ES-I3 (cell line): ENCODE measurements at regions not wholly inside any gene's neighbourhood (a gene's known extent, or its start where the extent isn't known, plus 50 kb on each side); places are given as distances from the start of the nearest gene placed in this dataset.
A peak's percentile ranks its signal among the peaks of the same experiment; 100 is the strongest.
"Not testable (repeated sequence)": the region's sequence is repeated elsewhere in the genome, so short reads cannot be mapped to it uniquely, and the experiment has no call there.

ENCODE experiments used
- H3K36me3 ChIP-seq: 2 replicates; pipeline ENCODE4 v1.6.1; 2013; ENCODE audit warnings: mild to moderate bottlenecking, low read length, control low read depth, moderate library complexity; ENCODE audit not compliant: insufficient read depth
- H3K4me1 ChIP-seq: 2 replicates; pipeline ENCODE4 v1.6.1; 2013; ENCODE audit warnings: mild to moderate bottlenecking, control low read depth, low read length; ENCODE audit not compliant: insufficient read depth
- H3K9ac ChIP-seq: 2 replicates; pipeline ENCODE4 v1.6.1; 2013; ENCODE audit warnings: low read depth, mild to moderate bottlenecking, low read length, moderate library complexity
- H3K9me3 ChIP-seq: 2 replicates; pipeline ENCODE4 v1.6.1; 2013; ENCODE audit warnings: mild to moderate bottlenecking, low read length, moderate library complexity; ENCODE audit not compliant: control insufficient read depth, insufficient read depth

DNA sequence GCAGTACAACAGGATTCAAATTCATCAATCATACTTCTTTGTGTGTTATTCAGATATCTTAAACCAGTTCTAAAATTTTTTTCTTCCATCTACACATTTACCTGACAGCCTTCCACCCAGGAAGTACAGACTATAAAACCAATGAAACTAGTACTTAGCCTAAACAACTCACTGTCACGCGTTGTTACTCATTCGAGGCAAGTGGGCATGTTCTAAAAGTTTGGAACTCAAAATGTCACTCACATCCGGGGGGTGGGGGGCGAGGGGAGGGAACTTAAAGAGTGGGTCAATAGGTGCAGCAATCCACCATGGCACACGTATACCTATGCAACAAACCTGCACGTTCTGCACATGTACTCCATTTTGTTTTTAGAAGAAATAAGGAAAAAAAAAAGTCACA, 90.4 kb upstream of the PLEKHM1 start:
- no peak overlapping the region for H3K9ac ChIP-seq
- no peaks in the 10 kb centered on the region for H3K9me3 ChIP-seq
- H3K36me3 ChIP-seq = peaks cover 4% of the 10 kb centered on the region; the same call in 1 of the 2 replicates
- peaks cover 25% of the 10 kb centered on the region for H3K4me1 ChIP-seq

- Histone ChIP-seq H3K4me1 (peaks cover 19% of the 10 kb centered on the region), H3K9ac (no peak overlapping the region), H3K9me3 (no peaks in the 10 kb centered on the region), H3K36me3 (peaks cover 4% of the 10 kb centered on the region; the same call in 1 of the 2 replicates)
Measured at GRCh38 chr17:45581860-45582259, 91.3 kb upstream of the PLEKHM1 start.

- Histone ChIP-seq H3K4me1 (peaks cover 9% of the 10 kb centered on the region), H3K9me3 (no peaks in the 10 kb centered on the region), H3K9ac (peak overlapping the region; percentile 100), H3K36me3 (peaks cover 4% of the 10 kb centered on the region; the same call in 1 of the 2 replicates)
Measured at GRCh38 chr17:45584092-45585036, 93.8 kb upstream of the PLEKHM1 start.

- H3K4me1 ChIP-seq, H3K36me3 ChIP-seq, H3K9me3 ChIP-seq: not testable (repeated sequence)
- peak overlapping the region; percentile 100; the same call in 1 of the 2 replicates for H3K9ac ChIP-seq
Measured at GRCh38 chr17:45585037-45585733, 94.7 kb upstream of the PLEKHM1 start.

GRCh38 chr17:45585794-45586650, 95.5 kb upstream of the PLEKHM1 start:
- not testable (repeated sequence) for H3K36me3 ChIP-seq, H3K4me1 ChIP-seq, H3K9me3 ChIP-seq
- H3K9ac ChIP-seq = peak overlapping the region; percentile 39; the same call in 1 of the 2 replicates

DNA sequence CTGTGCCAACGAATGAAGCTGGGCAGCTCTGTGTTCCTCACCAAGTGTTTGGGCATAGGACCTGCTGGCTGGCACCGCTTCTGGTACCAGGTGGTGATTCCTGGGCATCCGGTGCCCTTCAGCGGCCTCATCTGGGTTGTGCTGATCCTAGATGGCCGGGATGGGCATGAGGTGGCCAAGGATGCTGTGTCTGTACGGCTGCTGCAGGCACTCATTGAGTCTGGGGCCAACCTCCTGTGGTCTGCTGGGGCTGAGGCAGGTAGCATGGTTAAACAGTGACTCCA, 96.1 kb upstream of the PLEKHM1 start:
- H3K9ac ChIP-seq, H3K4me1 ChIP-seq, H3K9me3 ChIP-seq, H3K36me3 ChIP-seq: not testable (repeated sequence)

GRCh38 chr17:45592433-45592923, 102.0 kb upstream of the PLEKHM1 start:
- H3K4me1 ChIP-seq, H3K36me3 ChIP-seq, H3K9me3 ChIP-seq, H3K9ac ChIP-seq: not testable (repeated sequence)

DNA sequence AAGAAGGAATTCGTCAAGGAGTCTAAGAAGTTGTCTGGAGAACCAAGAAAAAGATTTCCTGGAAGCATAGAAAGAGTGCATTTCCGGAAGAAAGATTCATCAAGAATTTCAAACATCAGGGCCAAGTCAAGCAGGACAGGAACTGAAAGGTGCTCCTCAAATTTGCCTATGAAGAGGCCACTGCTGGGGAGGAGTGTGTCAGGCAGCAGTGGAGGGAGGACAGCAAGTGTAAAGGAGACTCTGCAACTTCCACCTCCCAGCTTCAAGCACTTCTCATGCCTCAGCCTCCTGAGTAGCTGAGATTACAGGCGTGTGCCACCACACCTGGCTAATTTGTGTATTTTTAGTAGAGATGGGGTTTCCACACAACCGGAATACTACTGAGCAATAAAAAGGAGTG, 105.8 kb upstream of the PLEKHM1 start:
- H3K9ac ChIP-seq, H3K36me3 ChIP-seq, H3K9me3 ChIP-seq, H3K4me1 ChIP-seq: not testable (repeated sequence)

- H3K4me1 ChIP-seq, H3K9me3 ChIP-seq, H3K36me3 ChIP-seq, H3K9ac ChIP-seq: not testable (repeated sequence)
Measured at GRCh38 chr17:45600052-45601012, 109.8 kb upstream of the PLEKHM1 start.

DNA sequence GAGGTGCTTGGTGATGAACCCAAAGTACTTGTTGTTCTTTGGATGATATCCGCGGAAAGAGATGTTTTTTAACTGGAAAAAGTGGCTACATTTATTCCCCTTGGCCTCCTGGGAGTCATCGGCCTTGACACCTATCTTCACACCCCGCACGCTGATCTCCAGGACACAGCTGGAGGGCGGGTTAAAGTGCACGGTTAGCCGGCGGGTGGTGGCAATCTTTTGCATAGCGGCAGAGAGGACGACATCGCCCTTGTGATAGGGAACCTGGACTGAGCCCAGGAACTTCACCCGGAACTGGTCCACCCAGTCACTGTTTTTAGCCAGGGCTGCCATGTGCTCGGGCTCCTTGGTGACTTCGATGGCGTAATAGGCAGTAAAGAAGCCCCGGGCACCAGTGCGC, 110.5 kb upstream of the PLEKHM1 start:
- not testable (repeated sequence) for H3K36me3 ChIP-seq, H3K9ac ChIP-seq, H3K9me3 ChIP-seq, H3K4me1 ChIP-seq

- H3K36me3 ChIP-seq, H3K9me3 ChIP-seq, H3K4me1 ChIP-seq, H3K9ac ChIP-seq: not testable (repeated sequence)
Measured at GRCh38 chr17:45601605-45602539, 111.4 kb upstream of the PLEKHM1 start.

GRCh38 chr17:45605751-45606150, 115.2 kb upstream of the PLEKHM1 start:
- H3K36me3 ChIP-seq, H3K9ac ChIP-seq, H3K9me3 ChIP-seq, H3K4me1 ChIP-seq: not testable (repeated sequence)

GRCh38 chr17:45619984-45620405, 129.5 kb upstream of the PLEKHM1 start:
- H3K9me3 ChIP-seq, H3K9ac ChIP-seq: not testable (repeated sequence)

More at GRCh38 chr17:45619984-45620405, 129.5 kb upstream of the PLEKHM1 start:
- H3K4me1 ChIP-seq, H3K36me3 ChIP-seq: not testable (repeated sequence)
